GM23248 (cell line): ENCODE measurements at regions not wholly inside any gene's neighbourhood (a gene's known extent, or its start where the extent isn't known, plus 50 kb on each side); places are given as distances from the start of the nearest gene placed in this dataset.

Experiments
- EZH2 ChIP-seq: fragments of 200-600 bp; sonication (generic); IDR thresholded peaks from 2 replicates; pipeline ENCODE4 v1.6.1; 2018; ENCODE audit warnings: antibody characterized with exemption, mild to moderate bottlenecking; ENCODE audit not compliant: insufficient read depth, poor library complexity, severe bottlenecking
- EZH2phosphoT487 ChIP-seq: fragments of 200-600 bp; sonication (generic); IDR thresholded peaks from 2 replicates; pipeline ENCODE4 v1.6.1; 2018; ENCODE audit warnings: antibody characterized with exemption, moderate library complexity, mild to moderate bottlenecking, low read depth; ENCODE audit not compliant: insufficient read depth

GRCh38 chr5:66538126-66538525 lies 58.1 kb upstream of the MAST4 start:
- TF ChIP-seq EZH2 (no peak), EZH2phosphoT487 (no peak)
